GM18505 (cell line): ENCODE measurements at regions not wholly inside any gene's neighbourhood (a gene's known extent, or its start where the extent isn't known, plus 50 kb on each side); places are given as distances from the start of the nearest gene placed in this dataset.

Experiments used
- ATAC-seq: cut with Tn5 transposase; IDR thresholded peaks from one replicate; pipeline ENCODE4 v1.9.1; 2021; ENCODE audit not compliant: unreplicated experiment
- POLR2A ChIP-seq: IDR thresholded peaks from 4 replicates; pipeline ENCODE4 v1.6.1; 2011; ENCODE audit warnings: borderline replicate concordance; ENCODE audit not compliant: insufficient read depth, insufficient read length; ENCODE audit errors: extremely low read depth

- no peak for ATAC-seq
- TF ChIP-seq POLR2A, result no peak
These were observed 118.9 kb downstream of the IRS1 start for GRCh38 chr2:226680719-226681118.

DNA sequence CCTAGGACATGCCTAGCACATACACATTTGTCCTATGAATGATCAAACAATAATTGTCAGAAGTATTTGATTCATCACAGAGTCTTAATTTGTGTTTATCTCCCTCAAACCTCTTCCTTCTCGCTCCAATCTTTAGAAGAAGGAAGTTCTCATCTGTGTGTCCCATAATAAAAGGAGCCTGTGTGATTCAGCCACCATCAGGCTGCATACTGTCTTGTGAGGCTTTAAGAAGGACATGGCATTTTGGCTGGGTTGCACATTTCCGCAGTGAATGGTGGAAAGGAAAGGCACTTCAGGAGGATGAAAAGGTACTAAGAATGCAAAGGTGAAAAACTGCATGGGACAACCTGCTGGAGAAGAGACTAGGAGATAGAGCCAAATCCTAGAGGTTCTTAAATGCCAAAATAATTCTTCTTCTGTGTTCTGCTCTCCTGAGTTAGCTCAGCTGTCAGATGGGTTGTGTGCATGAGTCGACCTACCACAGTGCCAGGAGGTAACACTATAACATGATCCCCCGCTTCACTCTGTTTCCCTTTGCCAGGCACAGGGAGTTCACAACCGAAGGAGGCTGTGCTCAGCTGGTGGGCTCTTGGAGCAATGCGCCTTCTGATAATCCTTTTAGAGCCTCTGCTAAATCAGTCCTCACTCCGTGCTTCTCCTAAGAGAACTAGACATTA lies 120.1 kb downstream of the IRS1 start:
- ATAC-seq, result no peak
- TF ChIP-seq POLR2A, result no peak

DNA sequence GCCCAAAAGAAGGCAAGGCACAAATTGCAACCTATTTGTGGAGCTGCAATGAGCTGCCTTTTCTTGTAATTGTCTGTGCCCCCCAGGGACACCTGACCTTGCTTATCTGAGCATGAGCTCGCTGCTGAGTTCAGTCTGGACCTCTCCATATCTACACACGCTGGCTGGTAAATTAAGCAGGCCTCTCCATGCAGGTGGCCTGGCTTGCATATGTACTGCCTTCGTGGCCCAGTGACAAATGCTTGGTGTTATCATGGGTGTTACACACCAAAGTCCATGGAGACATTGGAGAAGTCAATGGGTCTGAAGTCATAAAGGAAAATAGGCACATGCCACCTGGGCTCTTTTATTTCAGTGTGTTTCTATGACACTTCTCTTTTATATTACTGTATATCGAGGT lies 121.2 kb downstream of the IRS1 start:
- no peak for ATAC-seq
- TF ChIP-seq POLR2A, result no peak

- ATAC-seq, result no peak
- no peak for TF ChIP-seq POLR2A
These were observed 122.5 kb downstream of the IRS1 start for GRCh38 chr2:226677080-226677479.

DNA sequence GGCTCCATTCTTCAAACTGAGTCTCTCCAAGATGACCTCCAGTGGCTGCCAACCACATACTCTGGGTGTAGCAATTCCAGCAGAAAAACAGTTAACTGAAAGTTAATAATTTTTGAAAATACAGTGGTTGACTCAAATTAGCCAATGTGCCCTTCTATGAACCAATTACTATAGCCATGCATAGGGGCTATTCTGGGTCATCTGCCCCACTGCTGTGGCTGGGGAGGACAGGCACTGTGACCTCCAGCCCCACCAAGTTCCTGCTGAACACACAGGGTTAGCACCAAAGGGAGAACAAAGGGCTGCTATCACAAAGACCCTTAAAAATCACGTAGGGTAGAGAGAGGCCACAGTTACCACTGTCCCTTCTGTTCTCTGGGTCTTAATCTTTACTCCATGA lies 123.0 kb downstream of the IRS1 start:
- TF ChIP-seq POLR2A, result no peak
- no peak for ATAC-seq

GRCh38 chr2:226674123-226674522 lies 125.5 kb downstream of the IRS1 start:
- ATAC-seq, result no peak

DNA sequence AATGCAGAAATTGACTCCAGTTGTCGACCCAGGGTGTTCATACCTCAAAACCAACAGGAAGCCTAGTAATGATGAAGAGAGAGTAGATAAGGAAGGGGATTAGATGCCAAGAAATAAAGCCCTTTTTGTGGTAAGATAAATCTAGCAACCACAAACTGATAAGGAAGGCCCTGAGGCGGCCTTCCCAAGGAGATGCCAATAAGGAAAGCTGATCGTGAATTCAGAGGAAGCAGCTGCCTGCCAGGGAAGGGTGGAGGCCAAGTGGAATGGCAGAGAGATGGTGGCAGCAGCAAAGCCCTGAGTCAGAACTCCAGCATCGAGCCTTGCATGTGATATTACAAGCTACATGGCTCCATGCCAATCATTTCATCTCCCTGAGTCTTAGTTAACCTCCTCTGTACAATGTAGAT lies 126.3 kb downstream of the IRS1 start:
- ATAC-seq, result no peak
- TF ChIP-seq POLR2A, result no peak

More at GRCh38 chr2:226674123-226674522, 125.5 kb downstream of the IRS1 start:
- no peak for TF ChIP-seq POLR2A

DNA sequence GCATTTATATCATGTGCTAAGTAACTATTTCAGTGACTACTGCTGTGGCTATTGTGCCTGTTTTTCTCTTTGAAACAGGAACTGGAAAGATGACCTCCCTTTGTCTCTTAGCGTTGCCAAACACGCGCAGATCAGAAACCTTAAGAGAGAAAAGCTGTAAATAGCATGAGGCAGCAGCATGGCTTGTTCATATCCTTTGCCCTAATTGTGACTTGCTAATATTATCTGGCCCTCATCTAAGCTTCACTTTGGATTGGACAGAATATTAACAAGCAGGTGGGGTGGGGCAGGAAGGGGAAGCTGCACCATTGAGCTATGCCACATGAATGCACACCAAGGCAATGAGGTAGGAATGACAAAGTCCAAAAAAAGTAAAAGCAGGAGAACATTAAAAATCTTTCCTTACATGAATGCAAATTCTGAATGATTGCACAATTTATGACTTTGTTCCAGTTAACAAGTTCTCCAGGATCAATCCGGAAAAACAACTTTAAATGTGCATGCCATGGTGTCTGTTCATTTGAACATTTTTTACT lies 128.4 kb downstream of the IRS1 start:
- no peak for TF ChIP-seq POLR2A
- no peak for ATAC-seq

DNA sequence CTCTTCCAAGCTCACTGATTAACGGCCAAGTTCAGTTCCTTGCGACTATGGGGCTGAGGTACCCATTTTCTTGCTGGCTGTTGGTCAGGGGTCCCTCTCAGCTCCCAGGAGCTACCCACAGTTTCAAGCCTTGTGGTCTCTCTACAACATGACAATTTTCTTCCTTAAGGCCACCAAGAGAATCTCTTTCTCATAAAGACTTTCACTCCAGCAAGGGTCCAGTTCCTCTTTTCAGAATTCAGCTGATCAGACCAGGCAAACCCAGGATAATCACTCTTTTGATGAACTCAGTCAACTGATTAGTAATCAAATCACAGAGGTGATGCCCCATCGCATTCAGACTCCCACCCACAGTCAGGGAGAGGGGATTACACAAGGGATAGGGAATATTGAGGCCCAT lies 129.7 kb downstream of the IRS1 start:
- ATAC-seq, result peak; percentile 66
- no peak for TF ChIP-seq POLR2A

GRCh38 chr2:226669249-226669648 lies 130.4 kb downstream of the IRS1 start:
- TF ChIP-seq POLR2A, result no peak
- no peak for ATAC-seq

GRCh38 chr2:226667736-226668135 lies 131.9 kb downstream of the IRS1 start:
- ATAC-seq, result no peak
- TF ChIP-seq POLR2A, result no peak

DNA sequence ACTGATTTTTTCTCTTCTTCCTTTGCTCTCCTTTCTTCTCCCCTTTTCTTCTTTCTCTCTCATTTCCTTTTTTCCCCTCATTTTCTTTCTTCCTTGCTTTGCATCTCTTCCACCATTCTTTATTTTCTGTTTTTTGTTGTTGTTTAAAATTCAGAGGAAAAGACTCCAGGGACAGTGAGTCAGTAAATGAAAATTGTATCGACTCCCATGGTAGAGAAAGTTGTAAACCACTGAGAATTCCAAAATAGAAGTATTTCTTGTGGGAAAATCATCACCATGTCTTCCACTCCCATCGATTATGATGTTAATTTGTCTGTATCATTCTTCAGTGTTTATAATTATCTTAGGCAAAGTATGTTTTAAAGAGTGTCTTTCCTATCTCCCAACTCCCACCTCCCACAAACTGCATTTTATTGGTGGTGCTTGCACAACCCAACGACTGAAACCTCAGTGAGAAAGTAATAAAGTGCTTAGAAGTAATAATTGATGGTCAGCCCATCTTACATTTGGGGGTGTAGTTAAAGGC lies 134.3 kb downstream of the IRS1 start:
- no peak for TF ChIP-seq POLR2A
- no peak for ATAC-seq

- TF ChIP-seq POLR2A, result no peak
- no peak for ATAC-seq
These were observed 135.0 kb downstream of the IRS1 start for GRCh38 chr2:226664661-226665060.

DNA sequence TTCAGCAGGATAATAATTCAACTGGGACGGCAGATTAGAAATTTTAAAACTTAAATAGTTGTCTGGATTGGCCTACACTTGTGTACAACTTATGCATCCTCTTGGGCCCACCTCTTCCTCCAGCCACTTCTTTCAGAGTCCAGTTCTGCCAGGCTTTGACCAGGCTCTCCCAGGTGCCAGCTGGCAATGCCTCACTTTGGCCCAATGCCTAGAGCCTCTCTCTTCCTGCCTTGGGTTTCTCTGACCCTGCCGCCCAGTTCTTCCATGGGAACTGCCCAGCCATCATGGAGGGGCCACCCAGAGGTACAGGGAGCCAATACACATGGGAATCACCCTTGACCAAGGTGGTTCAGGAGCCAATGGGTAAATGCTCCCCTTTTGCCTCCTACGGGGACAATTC lies 135.5 kb downstream of the IRS1 start:
- ATAC-seq, result no peak
- TF ChIP-seq POLR2A, result no peak

GRCh38 chr2:226661789-226662545 lies 137.7 kb downstream of the IRS1 start:
- no peak for TF ChIP-seq POLR2A
- no peak for ATAC-seq

DNA sequence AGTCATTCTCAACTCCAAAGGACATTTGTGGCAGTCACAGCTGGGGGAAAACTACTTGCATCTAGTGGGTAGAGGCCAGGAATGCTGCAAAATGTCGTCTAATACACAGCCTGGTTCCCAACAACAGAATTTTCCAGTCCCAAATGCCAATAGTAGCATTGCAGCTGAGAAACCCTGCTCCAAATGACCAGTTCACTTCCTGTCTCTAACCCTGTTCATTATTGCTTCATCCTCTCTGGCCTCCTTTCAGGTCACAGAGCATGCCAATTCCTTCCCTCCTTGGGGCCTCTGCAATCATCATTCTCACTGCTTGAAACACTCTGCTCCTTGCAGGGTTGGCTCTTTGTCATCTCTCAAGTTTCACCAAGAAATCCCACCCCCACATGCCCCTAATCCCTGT lies 139.1 kb downstream of the IRS1 start:
- TF ChIP-seq POLR2A, result no peak
- ATAC-seq, result no peak
